HepG2 (cell line): ENCODE measurements at regions not wholly inside any gene's neighbourhood (a gene's known extent, or its start where the extent isn't known, plus 50 kb on each side); places are given as distances from the start of the nearest gene placed in this dataset.

Source experiments
- FOXM1 ChIP-seq: sonication (generic); formaldehyde crosslinking; IDR thresholded peaks from 2 replicates; pipeline ENCODE4 v1.5.0; 2020; ENCODE audit warnings: missing genetic modification reagents
- FOXP1 ChIP-seq, 2 experiments: fragments of 450-650 bp in 1 of 2; IDR thresholded peaks; 2 replicates each; pipeline ENCODE4 v1.6.1; 2017 to 2018; ENCODE audit warnings: antibody characterized with exemption in 1 of 2
- NFE2L2 ChIP-seq: fragments of 150-350 bp; IDR thresholded peaks from 2 replicates; pipeline ENCODE4 v1.6.1; 2014; ENCODE audit warnings: low read length
- POLR2A ChIP-seq, 2 experiments: IDR thresholded peaks; 2 replicates each; pipeline ENCODE4 v1.6.1; 2011; ENCODE audit warnings: low read depth in 2 of 2, low read length in 2 of 2, mild to moderate bottlenecking in 1 of 2, moderate library complexity in 1 of 2; ENCODE audit not compliant: insufficient read depth in 1 of 2
- POLR2AphosphoS5 ChIP-seq: IDR thresholded peaks from 2 replicates; pipeline ENCODE4 v1.6.1; 2012; ENCODE audit warnings: low read depth, low read length
- SRSF4 ChIP-seq: fragments of 200-400 bp; formaldehyde crosslinking; IDR thresholded peaks from one replicate; pipeline ENCODE4 v1.6.1; 2018; ENCODE audit warnings: mild to moderate bottlenecking, low read depth, low read length, moderate library complexity; ENCODE audit not compliant: poor library complexity, severe bottlenecking
- TAF1 ChIP-seq: sonication (generic); formaldehyde crosslinking; IDR thresholded peaks from 2 replicates; pipeline ENCODE4 v1.4.0; 2020; ENCODE audit warnings: missing genetic modification reagents
- ZNF335 ChIP-seq: sonication (generic); formaldehyde crosslinking; IDR thresholded peaks from 2 replicates; pipeline ENCODE4 v1.4.0; 2020; ENCODE audit warnings: missing genetic modification reagents
- ZNF431 ChIP-seq: sonication (generic); formaldehyde crosslinking; IDR thresholded peaks from 2 replicates; pipeline ENCODE4 v1.9.0; 2022; ENCODE audit warnings: missing genetic modification reagents, low read depth, mild to moderate bottlenecking, borderline replicate concordance
- TF ChIP-seq, protein P1 (sequence below): sonication (generic); formaldehyde crosslinking; IDR thresholded peaks from 2 replicates; pipeline ENCODE4 v1.5.0; 2020; ENCODE audit warnings: mild to moderate bottlenecking, missing genetic modification reagents, moderate library complexity
- TF ChIP-seq, protein P2 (sequence below): sonication (generic); formaldehyde crosslinking; IDR thresholded peaks from 2 replicates; pipeline ENCODE4 v1.8.1; 2022; ENCODE audit warnings: mild to moderate bottlenecking, missing genetic modification reagents
- TF ChIP-seq, protein P3 (sequence below): sonication (generic); formaldehyde crosslinking; IDR thresholded peaks from 2 replicates; pipeline ENCODE4 v1.4.0; 2020; ENCODE audit warnings: missing genetic modification reagents
- TF ChIP-seq, protein P4 (sequence below): sonication (generic); formaldehyde crosslinking; IDR thresholded peaks from 2 replicates; pipeline ENCODE4 v1.5.0; 2020; ENCODE audit warnings: missing genetic modification reagents

DNA sequence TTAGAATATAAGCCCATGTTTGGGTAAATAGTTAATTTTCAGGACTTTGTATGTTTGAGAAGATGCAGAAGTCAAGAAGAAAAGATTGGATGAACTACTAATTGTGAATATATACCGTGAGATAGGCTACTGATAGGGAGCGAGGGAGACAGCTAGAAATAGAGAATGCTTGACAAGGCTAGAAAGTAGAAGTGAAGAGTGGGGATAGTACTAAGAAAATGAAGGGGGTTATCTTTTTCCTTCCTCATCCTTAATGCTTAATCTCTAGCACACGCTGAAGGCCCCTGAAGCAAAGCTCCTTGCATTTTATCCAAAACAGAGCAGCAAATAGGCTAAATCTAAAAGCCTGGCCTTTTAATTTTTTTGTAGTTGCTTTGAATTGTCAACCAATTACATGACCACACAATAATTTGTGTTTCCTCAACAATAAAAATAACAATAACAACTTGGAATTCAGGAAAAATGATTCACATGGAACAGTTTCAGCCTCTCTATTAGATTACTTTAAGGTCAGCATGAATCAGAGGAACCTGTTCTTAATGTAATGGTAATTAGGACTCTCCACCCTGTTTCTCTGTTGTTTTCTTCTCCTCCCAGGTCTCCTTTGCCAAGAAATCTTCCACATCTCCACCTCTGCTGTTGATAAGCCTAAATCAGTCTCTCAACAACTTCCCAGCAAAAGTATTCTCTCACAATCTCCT lies 1071.3 kb upstream of the ZEB2 start:
- TF ChIP-seq POLR2AphosphoS5 (no peak), FOXP1 (IDR thresholded peaks at IDR 0.05) (no peak), FOXP1 (CRISPR knock-in tag; IDR thresholded peaks at IDR 0.05) (no peak), POLR2A (IDR thresholded peaks at IDR 0.05; ENCODE audit: insufficient read depth in 1 of 2, low read depth in 2 of 2, low read length in 2 of 2) (no peak), ZNF431 (CRISPR knock-in tag) (no peak), ZNF335 (CRISPR knock-in tag) (no peak), TAF1 (CRISPR knock-in tag) (no peak), NFE2L2 (no peak), SRSF4 (no peak), FOXM1 (CRISPR knock-in tag) (no peak)
- TF ChIP-seq, protein P1, sequence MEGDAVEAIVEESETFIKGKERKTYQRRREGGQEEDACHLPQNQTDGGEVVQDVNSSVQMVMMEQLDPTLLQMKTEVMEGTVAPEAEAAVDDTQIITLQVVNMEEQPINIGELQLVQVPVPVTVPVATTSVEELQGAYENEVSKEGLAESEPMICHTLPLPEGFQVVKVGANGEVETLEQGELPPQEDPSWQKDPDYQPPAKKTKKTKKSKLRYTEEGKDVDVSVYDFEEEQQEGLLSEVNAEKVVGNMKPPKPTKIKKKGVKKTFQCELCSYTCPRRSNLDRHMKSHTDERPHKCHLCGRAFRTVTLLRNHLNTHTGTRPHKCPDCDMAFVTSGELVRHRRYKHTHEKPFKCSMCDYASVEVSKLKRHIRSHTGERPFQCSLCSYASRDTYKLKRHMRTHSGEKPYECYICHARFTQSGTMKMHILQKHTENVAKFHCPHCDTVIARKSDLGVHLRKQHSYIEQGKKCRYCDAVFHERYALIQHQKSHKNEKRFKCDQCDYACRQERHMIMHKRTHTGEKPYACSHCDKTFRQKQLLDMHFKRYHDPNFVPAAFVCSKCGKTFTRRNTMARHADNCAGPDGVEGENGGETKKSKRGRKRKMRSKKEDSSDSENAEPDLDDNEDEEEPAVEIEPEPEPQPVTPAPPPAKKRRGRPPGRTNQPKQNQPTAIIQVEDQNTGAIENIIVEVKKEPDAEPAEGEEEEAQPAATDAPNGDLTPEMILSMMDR: no peak
- TF ChIP-seq, protein P2, sequence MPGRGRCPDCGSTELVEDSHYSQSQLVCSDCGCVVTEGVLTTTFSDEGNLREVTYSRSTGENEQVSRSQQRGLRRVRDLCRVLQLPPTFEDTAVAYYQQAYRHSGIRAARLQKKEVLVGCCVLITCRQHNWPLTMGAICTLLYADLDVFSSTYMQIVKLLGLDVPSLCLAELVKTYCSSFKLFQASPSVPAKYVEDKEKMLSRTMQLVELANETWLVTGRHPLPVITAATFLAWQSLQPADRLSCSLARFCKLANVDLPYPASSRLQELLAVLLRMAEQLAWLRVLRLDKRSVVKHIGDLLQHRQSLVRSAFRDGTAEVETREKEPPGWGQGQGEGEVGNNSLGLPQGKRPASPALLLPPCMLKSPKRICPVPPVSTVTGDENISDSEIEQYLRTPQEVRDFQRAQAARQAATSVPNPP (CRISPR knock-in tag): no peak
- TF ChIP-seq, protein P3, sequence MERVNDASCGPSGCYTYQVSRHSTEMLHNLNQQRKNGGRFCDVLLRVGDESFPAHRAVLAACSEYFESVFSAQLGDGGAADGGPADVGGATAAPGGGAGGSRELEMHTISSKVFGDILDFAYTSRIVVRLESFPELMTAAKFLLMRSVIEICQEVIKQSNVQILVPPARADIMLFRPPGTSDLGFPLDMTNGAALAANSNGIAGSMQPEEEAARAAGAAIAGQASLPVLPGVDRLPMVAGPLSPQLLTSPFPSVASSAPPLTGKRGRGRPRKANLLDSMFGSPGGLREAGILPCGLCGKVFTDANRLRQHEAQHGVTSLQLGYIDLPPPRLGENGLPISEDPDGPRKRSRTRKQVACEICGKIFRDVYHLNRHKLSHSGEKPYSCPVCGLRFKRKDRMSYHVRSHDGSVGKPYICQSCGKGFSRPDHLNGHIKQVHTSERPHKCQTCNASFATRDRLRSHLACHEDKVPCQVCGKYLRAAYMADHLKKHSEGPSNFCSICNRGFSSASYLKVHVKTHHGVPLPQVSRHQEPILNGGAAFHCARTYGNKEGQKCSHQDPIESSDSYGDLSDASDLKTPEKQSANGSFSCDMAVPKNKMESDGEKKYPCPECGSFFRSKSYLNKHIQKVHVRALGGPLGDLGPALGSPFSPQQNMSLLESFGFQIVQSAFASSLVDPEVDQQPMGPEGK (CRISPR knock-in tag): no peak
- TF ChIP-seq, protein P4, sequence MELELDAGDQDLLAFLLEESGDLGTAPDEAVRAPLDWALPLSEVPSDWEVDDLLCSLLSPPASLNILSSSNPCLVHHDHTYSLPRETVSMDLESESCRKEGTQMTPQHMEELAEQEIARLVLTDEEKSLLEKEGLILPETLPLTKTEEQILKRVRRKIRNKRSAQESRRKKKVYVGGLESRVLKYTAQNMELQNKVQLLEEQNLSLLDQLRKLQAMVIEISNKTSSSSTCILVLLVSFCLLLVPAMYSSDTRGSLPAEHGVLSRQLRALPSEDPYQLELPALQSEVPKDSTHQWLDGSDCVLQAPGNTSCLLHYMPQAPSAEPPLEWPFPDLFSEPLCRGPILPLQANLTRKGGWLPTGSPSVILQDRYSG: no peak
